GM12891 (cell line): ENCODE measurements at regions not wholly inside any gene's neighbourhood (a gene's known extent, or its start where the extent isn't known, plus 50 kb on each side); places are given as distances from the start of the nearest gene placed in this dataset.

ENCODE experiments used
- DNase-seq: peaks from one replicate; pipeline ENCODE4 v3.0.0; 2011; ENCODE audit warnings: low spot score; ENCODE audit not compliant: insufficient read length
- FAIRE-seq: peaks from 2 replicates; lab custom pipeline; 2011; peaks lifted over from hg19 to GRCh38; lab: Jason Lieb, UNC
- PAX5 ChIP-seq: IDR thresholded peaks from 2 replicates; pipeline ENCODE4 v1.6.1; 2011; ENCODE audit warnings: low read length, moderate library complexity, mild to moderate bottlenecking; ENCODE audit not compliant: insufficient read depth, severe bottlenecking
- POLR2A ChIP-seq: IDR thresholded peaks from 2 replicates; pipeline ENCODE4 v1.6.1; 2011; ENCODE audit warnings: low read depth, low read length, control low read depth
- POLR2AphosphoS5 ChIP-seq: IDR thresholded peaks from 2 replicates; pipeline ENCODE4 v1.6.1; 2011; ENCODE audit warnings: low read depth, low read length, control low read depth
- POU2F2 ChIP-seq: IDR thresholded peaks from 2 replicates; pipeline ENCODE4 v1.6.1; 2011; ENCODE audit warnings: low read depth, mild to moderate bottlenecking, control low read depth, low read length, moderate library complexity
- SPI1 ChIP-seq: IDR thresholded peaks from 2 replicates; pipeline ENCODE4 v1.6.1; 2011; ENCODE audit warnings: low read depth, low read length, control low read depth
- TAF1 ChIP-seq: IDR thresholded peaks from 2 replicates; pipeline ENCODE4 v1.6.1; 2011; ENCODE audit warnings: low read depth, low read length, control low read depth

DNA sequence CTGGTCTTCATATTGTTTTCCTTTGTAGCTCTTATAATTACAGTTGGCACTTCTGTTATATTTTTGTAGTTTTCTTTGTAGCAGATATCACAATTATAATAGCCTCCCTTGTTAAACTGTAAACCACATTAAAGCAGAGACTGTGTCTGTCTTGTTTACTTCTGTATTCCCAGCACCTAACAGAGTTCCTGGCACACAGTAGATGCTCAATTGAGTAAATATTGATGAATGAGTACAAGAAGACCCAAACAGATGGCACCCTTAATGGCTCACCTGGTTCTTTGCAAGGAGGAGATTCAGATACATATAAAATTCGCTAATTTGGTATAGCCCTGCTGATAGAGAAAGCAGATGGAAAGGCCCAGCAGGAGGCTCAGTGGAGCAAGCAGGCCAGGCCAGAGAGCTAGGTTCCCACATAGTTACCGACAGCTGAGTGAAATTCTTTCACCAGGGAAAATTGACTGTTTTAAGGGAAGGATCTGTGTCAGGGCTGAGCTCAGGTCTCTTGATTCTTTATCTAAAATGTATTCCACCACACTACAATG lies 120.1 kb downstream of the NUP35 start:
- DNase-seq = no peak
- FAIRE-seq = no peak

DNA sequence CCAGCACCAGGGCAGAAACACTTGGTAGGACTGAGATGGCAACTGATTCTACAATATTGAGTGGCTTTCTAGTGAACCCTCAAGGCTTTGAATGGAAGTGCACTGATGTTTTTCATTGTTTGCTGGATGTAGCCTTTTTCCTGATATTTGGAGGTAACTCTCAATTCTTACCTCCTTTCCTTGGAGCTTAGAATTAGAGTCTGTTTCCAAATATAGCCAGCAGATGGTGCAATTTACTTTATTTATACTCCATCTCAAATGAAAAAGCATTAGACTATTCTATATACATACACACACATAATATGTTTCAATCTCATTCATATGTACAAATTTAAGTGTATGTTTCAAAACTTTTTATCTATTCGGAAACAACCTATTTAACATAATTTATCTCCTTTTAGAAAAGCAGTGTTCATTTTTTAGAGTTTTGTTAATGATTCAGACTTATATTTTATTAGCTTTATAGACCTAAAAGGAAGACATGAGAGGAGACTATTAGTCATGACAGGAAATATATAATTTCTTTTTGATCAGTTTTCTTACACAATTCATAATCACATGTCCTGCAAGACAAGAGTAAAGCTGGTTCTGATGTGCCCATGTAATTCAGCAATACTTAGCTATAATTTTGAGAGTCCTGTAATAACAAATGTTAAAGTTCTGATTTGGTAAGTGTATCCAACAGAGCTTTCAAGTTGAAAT lies 124.8 kb downstream of the NUP35 start:
- DNase-seq = no peak
- TF ChIP-seq POU2F2 = no peak
- no peak for TF ChIP-seq TAF1
- no peak for TF ChIP-seq POLR2A
- no peak for TF ChIP-seq SPI1
- TF ChIP-seq POLR2AphosphoS5 = no peak
- no peak for TF ChIP-seq PAX5
- FAIRE-seq = no peak

More for the DNA sequence above, 120.1 kb downstream of the NUP35 start:
- TF ChIP-seq POLR2AphosphoS5 (no peak), TAF1 (no peak), SPI1 (no peak), POU2F2 (no peak), PAX5 (no peak), POLR2A (no peak)

- FAIRE-seq (no peak), DNase-seq (no peak)
- TF ChIP-seq POLR2A (no peak), SPI1 (no peak), PAX5 (no peak), POLR2AphosphoS5 (no peak), POU2F2 (no peak), TAF1 (no peak)
These were observed 125.8 kb downstream of the NUP35 start for GRCh38 chr2:183250061-183250460.

DNA sequence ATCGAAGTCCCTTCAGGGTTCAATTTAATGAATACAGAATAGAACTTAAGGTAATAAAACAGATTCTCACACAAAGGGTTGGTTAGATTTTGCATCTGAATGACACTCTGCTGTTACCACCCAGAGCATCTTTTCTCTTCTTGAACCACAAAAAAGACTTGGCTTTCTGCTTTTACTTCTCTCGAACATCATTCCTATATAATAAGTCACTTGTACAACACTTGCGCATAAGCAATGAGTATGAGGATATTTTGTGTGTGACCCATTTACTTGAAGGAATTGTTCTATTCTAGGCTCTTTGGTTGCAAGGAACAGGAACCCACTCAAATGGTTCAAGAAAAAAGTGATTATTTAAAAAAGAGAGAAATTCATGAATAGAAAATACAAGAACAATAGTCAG lies 126.2 kb downstream of the NUP35 start:
- DNase-seq (no peak), FAIRE-seq (no peak)
- TF ChIP-seq TAF1 = no peak
- TF ChIP-seq POLR2A = no peak
- no peak for TF ChIP-seq POLR2AphosphoS5
- no peak for TF ChIP-seq SPI1
- TF ChIP-seq POU2F2 = no peak
- no peak for TF ChIP-seq PAX5

- no peak for TF ChIP-seq POU2F2
- no peak for TF ChIP-seq SPI1
- TF ChIP-seq POLR2A = no peak
- TF ChIP-seq PAX5 = no peak
- TF ChIP-seq TAF1 = no peak
- no peak for TF ChIP-seq POLR2AphosphoS5
- FAIRE-seq = no peak
- no peak for DNase-seq
These were observed 129.3 kb downstream of the NUP35 start for GRCh38 chr2:183253441-183254130.

- no peak for TF ChIP-seq POU2F2
- no peak for TF ChIP-seq SPI1
- TF ChIP-seq POLR2AphosphoS5 = no peak
- no peak for TF ChIP-seq TAF1
- TF ChIP-seq PAX5 = no peak
- no peak for TF ChIP-seq POLR2A
- DNase-seq = no peak
- FAIRE-seq = no peak
These were observed 131.2 kb downstream of the NUP35 start for GRCh38 chr2:183255411-183255810.

DNA sequence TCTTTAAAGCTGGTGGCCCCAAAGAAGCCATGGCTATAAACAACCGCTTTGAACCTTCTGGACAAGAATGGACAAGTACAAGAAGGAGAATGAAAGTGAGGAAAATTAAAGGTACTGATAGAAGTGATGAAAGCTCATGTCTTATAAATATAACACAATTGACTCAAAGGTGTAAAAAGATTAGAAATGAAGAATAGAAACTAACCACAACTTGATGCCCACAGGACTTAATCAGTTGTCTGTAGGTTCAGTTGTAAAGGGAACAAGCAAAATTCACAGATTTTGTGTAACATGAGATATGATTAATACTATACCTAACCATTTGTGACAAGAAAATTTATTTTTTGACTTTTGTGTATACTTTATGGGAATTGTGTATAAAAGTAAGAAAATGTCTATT lies 135.7 kb downstream of the NUP35 start:
- DNase-seq = no peak
- TF ChIP-seq SPI1 (no peak), POLR2A (no peak), PAX5 (no peak), POLR2AphosphoS5 (no peak), POU2F2 (no peak), TAF1 (no peak)
- no peak for FAIRE-seq

- DNase-seq (no peak), FAIRE-seq (no peak)
- no peak for TF ChIP-seq TAF1
- TF ChIP-seq POLR2A = no peak
- TF ChIP-seq SPI1 = no peak
- no peak for TF ChIP-seq POLR2AphosphoS5
- TF ChIP-seq PAX5 = no peak
- TF ChIP-seq POU2F2 = no peak
These were observed 136.3 kb downstream of the NUP35 start for GRCh38 chr2:183260527-183260926.

- no peak for TF ChIP-seq TAF1
- FAIRE-seq = no peak
- DNase-seq = no peak
These were observed 140.8 kb downstream of the NUP35 start for GRCh38 chr2:183264890-183265535.
